Ishikawa (cell line): ENCODE measurements at regions not wholly inside any gene's neighbourhood (a gene's known extent, or its start where the extent isn't known, plus 50 kb on each side); places are given as distances from the start of the nearest gene placed in this dataset.

ENCODE experiments used
- CEBPB ChIP-seq: IDR thresholded peaks from 2 replicates; pipeline ENCODE4 v1.6.1; 2012
- CREB1 ChIP-seq: IDR thresholded peaks from 2 replicates; pipeline ENCODE4 v1.6.1; 2012; ENCODE audit warnings: low read depth
- EGR1 ChIP-seq: IDR thresholded peaks from 2 replicates; pipeline ENCODE4 v1.6.1; 2012
- EP300 ChIP-seq: IDR thresholded peaks from 2 replicates; pipeline ENCODE4 v1.6.1; 2012; ENCODE audit warnings: borderline replicate concordance
- FOXM1 ChIP-seq: IDR thresholded peaks from 2 replicates; pipeline ENCODE4 v1.6.1; 2012; ENCODE audit warnings: low read depth, borderline replicate concordance
- MAX ChIP-seq: IDR thresholded peaks from 2 replicates; pipeline ENCODE4 v1.6.1; 2012
- RAD21 ChIP-seq: IDR thresholded peaks from 2 replicates; pipeline ENCODE4 v1.6.1; 2012; ENCODE audit warnings: low read depth
- TEAD4 ChIP-seq: IDR thresholded peaks from 2 replicates; pipeline ENCODE4 v1.6.1; 2012
- YY1 ChIP-seq: IDR thresholded peaks from 2 replicates; pipeline ENCODE4 v1.6.1; 2012; ENCODE audit warnings: low read depth
- ZBTB7A ChIP-seq: IDR thresholded peaks from 2 replicates; pipeline ENCODE4 v1.6.1; 2012; ENCODE audit warnings: low read depth

DNA sequence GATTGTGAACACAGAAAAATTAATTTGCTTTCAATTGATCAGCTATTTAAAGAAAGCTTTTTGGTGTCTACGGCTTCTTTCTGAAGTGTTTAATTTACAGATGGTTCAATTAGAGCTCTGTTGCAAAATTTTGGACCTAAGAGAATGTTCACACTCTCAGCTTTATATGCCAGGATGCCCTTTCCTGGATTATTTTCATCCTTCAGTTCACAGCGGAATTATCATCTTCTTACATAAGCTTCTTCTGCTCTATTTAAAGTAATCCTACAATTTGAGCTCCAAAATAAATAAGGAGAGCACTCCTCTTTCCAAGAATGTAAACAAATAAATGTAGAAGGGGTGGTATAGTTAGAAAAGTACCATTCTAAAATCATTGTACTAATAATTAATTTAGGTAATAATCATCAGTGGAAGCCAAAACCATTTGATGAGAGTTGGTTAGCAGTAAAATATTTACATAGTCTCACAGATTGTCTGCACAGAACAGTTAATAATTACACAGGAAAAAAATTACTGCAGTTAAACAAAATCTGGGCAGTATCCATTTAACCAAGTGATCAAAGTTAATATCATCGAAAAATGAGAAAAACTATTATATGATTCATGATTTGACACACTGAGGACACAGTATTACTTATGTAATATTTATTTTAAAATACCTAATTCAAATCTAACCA lies 298.0 kb upstream of the TMEM229A start:
- TF ChIP-seq EP300 (no peak), RAD21 (no peak), CEBPB (no peak), ZBTB7A (no peak), FOXM1 (no peak), EGR1 (no peak), MAX (no peak), CREB1 (no peak), YY1 (no peak), TEAD4 (no peak)
